H9 (cell line): ENCODE measurements at regions not wholly inside any gene's neighbourhood (a gene's known extent, or its start where the extent isn't known, plus 50 kb on each side); places are given as distances from the start of the nearest gene placed in this dataset.

Source experiments
- DNase-seq: peaks from one replicate; pipeline ENCODE4 v3.0.0-alpha.2; 2017
- H2AFZ ChIP-seq: one replicate; pipeline ENCODE4 v1.6.1; 2013; ENCODE audit warnings: mild to moderate bottlenecking, low read length, control low read depth, moderate library complexity
- H2AK5ac ChIP-seq: 2 replicates; pipeline ENCODE4 v1.6.1; 2013; ENCODE audit warnings: low read length, control low read depth, mixed read lengths; ENCODE audit not compliant: insufficient read length
- H2BK120ac ChIP-seq: one replicate; pipeline ENCODE4 v1.6.1; 2013; ENCODE audit warnings: low read depth, mild to moderate bottlenecking, low read length, control low read depth, inconsistent platforms; ENCODE audit not compliant: poor library complexity, severe bottlenecking
- H2BK12ac ChIP-seq: 2 replicates; pipeline ENCODE4 v1.6.1; 2013; ENCODE audit warnings: low read length, control low read depth, mixed read lengths, low read depth; ENCODE audit not compliant: insufficient read length
- H2BK15ac ChIP-seq: 2 replicates; pipeline ENCODE4 v1.6.1; 2013; ENCODE audit warnings: low read depth, low read length, control low read depth
- H2BK20ac ChIP-seq: one replicate; pipeline ENCODE4 v1.6.1; 2013; ENCODE audit warnings: low read depth, mild to moderate bottlenecking, low read length, control low read depth, inconsistent platforms; ENCODE audit not compliant: poor library complexity, severe bottlenecking
- H2BK5ac ChIP-seq: 2 replicates; pipeline ENCODE4 v1.6.1; 2013; ENCODE audit warnings: low read length, control low read depth, mixed read lengths; ENCODE audit not compliant: insufficient read length
- H3K14ac ChIP-seq: 2 replicates; pipeline ENCODE4 v1.6.1; 2013; ENCODE audit warnings: low read length, control low read depth; ENCODE audit not compliant: insufficient read depth
- H3K18ac ChIP-seq: 2 replicates; pipeline ENCODE4 v1.6.1; 2013; ENCODE audit warnings: low read depth, mild to moderate bottlenecking, mixed read lengths, low read length, control low read depth; ENCODE audit not compliant: insufficient read length
- H3K23ac ChIP-seq: 2 replicates; pipeline ENCODE4 v1.6.1; 2013; ENCODE audit warnings: low read length, control low read depth, mixed read lengths, low read depth; ENCODE audit not compliant: insufficient read length
- H3K23me2 ChIP-seq: 2 replicates; pipeline ENCODE4 v1.6.1; 2013; ENCODE audit warnings: low read depth, mild to moderate bottlenecking, mixed read lengths, low read length, control low read depth; ENCODE audit not compliant: insufficient read length, poor library complexity, severe bottlenecking
- H3K27ac ChIP-seq: 2 replicates; pipeline ENCODE4 v1.5.1; 2013; ENCODE audit warnings: low read length, control low read depth, mixed read lengths, low read depth; ENCODE audit not compliant: insufficient read length
- H3K27me3 ChIP-seq: 2 replicates; pipeline ENCODE4 v1.6.1; 2013; ENCODE audit warnings: low read length, control low read depth, inconsistent platforms; ENCODE audit not compliant: insufficient read depth
- H3K4ac ChIP-seq: 2 replicates; pipeline ENCODE4 v1.6.1; 2013; ENCODE audit warnings: low read depth, mild to moderate bottlenecking, control low read depth, inconsistent platforms, low read length, moderate library complexity
- H3K4me1 ChIP-seq: 2 replicates; pipeline ENCODE4 v1.6.1; 2013; ENCODE audit warnings: low read length, control low read depth, inconsistent platforms; ENCODE audit not compliant: insufficient read depth
- H3K4me2 ChIP-seq: 2 replicates; pipeline ENCODE4 v1.6.1; 2013; ENCODE audit warnings: low read length, control low read depth, mixed read lengths; ENCODE audit not compliant: insufficient read length, insufficient read depth
- H3K56ac ChIP-seq: 2 replicates; pipeline ENCODE4 v1.6.1; 2013; ENCODE audit warnings: low read depth, mild to moderate bottlenecking, mixed read lengths, low read length, control low read depth; ENCODE audit not compliant: insufficient read length
- H3K79me1 ChIP-seq: 2 replicates; pipeline ENCODE4 v1.6.1; 2013; ENCODE audit warnings: low read depth, mild to moderate bottlenecking, moderate library complexity, low read length, control low read depth, inconsistent platforms; ENCODE audit not compliant: insufficient read depth, poor library complexity, severe bottlenecking
- H3K79me2 ChIP-seq: 2 replicates; pipeline ENCODE4 v1.6.1; 2013; ENCODE audit warnings: low read length, control low read depth, inconsistent platforms; ENCODE audit not compliant: insufficient read depth
- H3K9ac ChIP-seq: 2 replicates; pipeline ENCODE4 v1.6.1; 2013; ENCODE audit warnings: low read length, control low read depth, mixed read lengths; ENCODE audit not compliant: insufficient read length; ENCODE audit errors: extremely low read depth
- H3K9me3 ChIP-seq: one replicate; pipeline ENCODE4 v1.6.1; 2013; ENCODE audit warnings: low read depth, low read length, inconsistent platforms; ENCODE audit not compliant: control insufficient read depth
- H3T11ph ChIP-seq: one replicate; pipeline ENCODE4 v1.6.1; 2013; ENCODE audit warnings: mild to moderate bottlenecking, low read length, control low read depth, inconsistent platforms
- H4K20me1 ChIP-seq: one replicate; pipeline ENCODE4 v1.6.1; 2013; ENCODE audit not compliant: control insufficient read depth, insufficient read length, insufficient read depth
- H4K5ac ChIP-seq: 2 replicates; pipeline ENCODE4 v1.6.1; 2013; ENCODE audit warnings: low read depth, mild to moderate bottlenecking, mixed read lengths, low read length, control low read depth; ENCODE audit not compliant: insufficient read length
- H4K8ac ChIP-seq: replicated peaks from 2 replicates; pipeline ENCODE4 v1.6.1; 2013; ENCODE audit warnings: low read length, control low read depth, mixed read lengths, low read depth; ENCODE audit not compliant: insufficient read length
- H4K91ac ChIP-seq: 2 replicates; pipeline ENCODE4 v1.6.1; 2013; ENCODE audit warnings: low read depth, mild to moderate bottlenecking, moderate library complexity, mixed read lengths, low read length, control low read depth; ENCODE audit not compliant: insufficient read length
- H3K27ac Mint-ChIP-seq, 3 experiments: 2 replicates in 2 of 3; 3 replicates in 1 of 3; pipeline ENCODE4 v1.8.0; 2020 to 2021; ENCODE audit warnings: mixed read lengths in 3 of 3, mild to moderate bottlenecking in 1 of 3, moderate library complexity in 1 of 3
- H3K27me3 Mint-ChIP-seq: 2 replicates; pipeline ENCODE4 v1.8.0; 2021; ENCODE audit warnings: low read depth, mild to moderate bottlenecking, moderate library complexity, mixed read lengths
- H3K36me3 Mint-ChIP-seq, 3 experiments: 2 replicates in 2 of 3; 3 replicates in 1 of 3; pipeline ENCODE4 v1.8.0; 2020 to 2021; ENCODE audit warnings: low read depth in 3 of 3, mixed read lengths in 3 of 3; ENCODE audit not compliant: insufficient read depth in 1 of 3
- H3K4me1 Mint-ChIP-seq, 2 experiments: 2 replicates each; pipeline ENCODE4 v1.8.0; 2020; ENCODE audit warnings: mixed read lengths in 2 of 2
- H3K4me3 Mint-ChIP-seq, 2 experiments: 2 replicates in 1 of 2; 3 replicates in 1 of 2; pipeline ENCODE4 v1.8.0; 2020 to 2021; ENCODE audit warnings: mild to moderate bottlenecking in 2 of 2, mixed read lengths in 2 of 2, moderate library complexity in 1 of 2
- H3K9me3 Mint-ChIP-seq, 2 experiments: 2 replicates in 1 of 2; 3 replicates in 1 of 2; pipeline ENCODE4 v1.8.0; 2020; ENCODE audit warnings: mild to moderate bottlenecking in 2 of 2, mixed read lengths in 2 of 2, moderate library complexity in 1 of 2
- CTCF ChIP-seq: fragments of 200-600 bp; sonication (generic); conservative IDR thresholded peaks from 3 replicates; pipeline ENCODE4 v1.8.0; 2021; ENCODE audit warnings: antibody characterized with exemption, mild to moderate bottlenecking
- WGBS: extraction: QIAGEN DNeasy Blood & Tissue Kit; methylation state at CpG from one replicate; pipeline ENCODE4 v1.1.7; 2013; ENCODE audit warnings: missing lambda C conversion rate, low lambda C conversion rate, mixed read lengths; ENCODE audit not compliant: insufficient read length; ENCODE audit errors: extremely low coverage; 5-methylcytosine and 5-hydroxymethylcytosine counted together

- H2AK5ac ChIP-seq = no peak overlapping the region
- H3K14ac ChIP-seq = 0 out of 2 replicates have a peak overlapping the region, but pooled peaks have one; percentile 24
- H2BK12ac ChIP-seq = no peak overlapping the region
- H3K4ac ChIP-seq = no peak overlapping the region
- no peaks in the 10 kb centered on the region; a peak in 1 of 5 replicates for H3K9me3 Mint-ChIP-seq
- H3T11ph ChIP-seq = no peak overlapping the region
- no peak overlapping the region for H3K4me3 Mint-ChIP-seq
- no peak overlapping the region for H2AFZ ChIP-seq
- H3K4me2 ChIP-seq = no peak overlapping the region
- H3K4me1 Mint-ChIP-seq = no peaks in the 10 kb centered on the region; a peak in 1 of 4 replicates
- H3K23ac ChIP-seq = no peak overlapping the region
- no peak overlapping the region for H3K27ac Mint-ChIP-seq
- no peaks in the 10 kb centered on the region for H3K27me3 Mint-ChIP-seq
- no peaks in the 10 kb centered on the region for H4K20me1 ChIP-seq
- no peak overlapping the region for H3K18ac ChIP-seq
- H3K23me2 ChIP-seq = no peaks in the 10 kb centered on the region
- no peaks in the 10 kb centered on the region for H3K9me3 ChIP-seq
- no peak overlapping the region for H2BK15ac ChIP-seq
- H3K79me1 ChIP-seq = no peaks in the 10 kb centered on the region
- DNase-seq = no peak
- no peaks in the 10 kb centered on the region for H3K4me1 ChIP-seq
- H2BK5ac ChIP-seq = no peak overlapping the region
- H4K8ac ChIP-seq = no peak overlapping the region
- H3K79me2 ChIP-seq = no peaks in the 10 kb centered on the region
- TF ChIP-seq CTCF = no peak
- H4K91ac ChIP-seq = no peak overlapping the region
- no peak overlapping the region for H3K56ac ChIP-seq
- no peak overlapping the region for H4K5ac ChIP-seq
- no peak overlapping the region for H3K9ac ChIP-seq
- no peaks in the 10 kb centered on the region for H3K36me3 Mint-ChIP-seq
- no peak overlapping the region for H2BK20ac ChIP-seq
- H2BK120ac ChIP-seq = no peak overlapping the region
- H3K27ac ChIP-seq = no peak overlapping the region
- H3K27me3 ChIP-seq = no peaks in the 10 kb centered on the region
- WGBS = no CpG with 5 or more reads among the region's 15 CpGs
These were observed 199.1 kb downstream of the FZD1 start for GRCh38 chr7:91463330-91463729.
